Uterus (tissue), 3 donors: ENCODE measurements at regions not wholly inside any gene's neighbourhood (a gene's known extent, or its start where the extent isn't known, plus 50 kb on each side); places are given as distances from the start of the nearest gene placed in this dataset.

Source experiments
- DNase-seq, 2 donors: peaks; one replicate each; pipeline ENCODE4 v3.0.0-alpha.2; 2019 to 2020
- H3K27ac ChIP-seq, 2 donors: fragments of 200-600 bp; sonication (generic); 1 replicate in 1 of 2; 2 replicates in 1 of 2; pipeline ENCODE4 v1.5.1; 2016 to 2018
- H3K27me3 ChIP-seq, 2 donors: fragments of 200-600 bp; sonication (generic); one replicate each; pipeline ENCODE4 v1.5.1; 2018 to 2019; ENCODE audit warnings: control low read depth in 1 of 2
- H3K36me3 ChIP-seq, 2 donors: fragments of 200-600 bp; sonication (generic); one replicate each; pipeline ENCODE4 v1.5.1; 2019; ENCODE audit warnings: control low read depth in 1 of 2
- H3K4me1 ChIP-seq, 2 donors: fragments of 200-600 bp; sonication (generic); one replicate each; pipeline ENCODE4 v1.5.1; 2018 to 2019; ENCODE audit warnings: control low read depth in 1 of 2
- H3K4me3 ChIP-seq, 2 donors: fragments of 200-600 bp; sonication (generic); 1 replicate in 1 of 2; 2 replicates in 1 of 2; pipeline ENCODE4 v1.5.1; 2018 to 2019; ENCODE audit warnings: mild to moderate bottlenecking in 1 of 2
- H3K9me3 ChIP-seq, 2 donors: fragments of 200-600 bp; sonication (generic); one replicate each; pipeline ENCODE4 v1.5.1; 2019; ENCODE audit warnings: control low read depth in 1 of 2
- CTCF ChIP-seq, 4 experiments: fragments of 200-600 bp in 2 of 4; fragments of 450-650 bp in 2 of 4; sonication (generic) in 2 of 4; IDR thresholded peaks; one replicate each; pipeline ENCODE4 v1.5.1; 2016 to 2019; ENCODE audit warnings: antibody characterized with exemption in 4 of 4, mild to moderate bottlenecking in 2 of 4, moderate library complexity in 1 of 4
- POLR2A ChIP-seq, 2 donors: fragments of 450-650 bp; IDR thresholded peaks; one replicate each; pipeline ENCODE4 v1.6.1; 2016; ENCODE audit warnings: antibody characterized with exemption in 2 of 2, mild to moderate bottlenecking in 1 of 2, moderate library complexity in 1 of 2
- intact Hi-C: fragments of 100-400 bp; cut with DNase I; formaldehyde crosslinking; loops from one replicate; pipeline ENCODE4 v1.15.1; 2023; ENCODE audit warnings: low total_unique reads
- donor health status: DM: yes; HTN: yes; CAD: no.

GRCh38 chr9:107870221-107870620 is 380.7 kb upstream of the KLF4 start:
- no peak for DNase-seq
- Histone ChIP-seq H3K36me3 (no peaks in the 10 kb centered on the region), H3K27ac (no peak overlapping the region), H3K4me3 (no peak overlapping the region), H3K9me3 (no peaks in the 10 kb centered on the region), H3K27me3 (no peaks in the 10 kb centered on the region), H3K4me1 (no peaks in the 10 kb centered on the region)
- intact Hi-C loops, result no loop called here
- no peak for TF ChIP-seq POLR2A (IDR thresholded peaks at IDR 0.05)
- no peak for TF ChIP-seq CTCF (IDR thresholded peaks at IDR 0.05)

GRCh38 chr9:107869111-107869510 is 379.5 kb upstream of the KLF4 start:
- Histone ChIP-seq H3K4me3 (no peak overlapping the region), H3K4me1 (no peaks in the 10 kb centered on the region), H3K36me3 (no peaks in the 10 kb centered on the region), H3K27ac (no peak overlapping the region), H3K27me3 (no peaks in the 10 kb centered on the region), H3K9me3 (no peaks in the 10 kb centered on the region)
- intact Hi-C loops, result no loop called here
- no peak for TF ChIP-seq POLR2A (IDR thresholded peaks at IDR 0.05)
- no peak for TF ChIP-seq CTCF (IDR thresholded peaks at IDR 0.05)
- DNase-seq, result no peak

- intact Hi-C loops, result no loop called here
Measured at GRCh38 chr9:107868186-107868585, 378.6 kb upstream of the KLF4 start.

GRCh38 chr9:107867738-107868137 is 378.2 kb upstream of the KLF4 start:
- H3K36me3 ChIP-seq, result no peaks in the 10 kb centered on the region

More at GRCh38 chr9:107868186-107868585, 378.6 kb upstream of the KLF4 start:
- no peak for DNase-seq
- Histone ChIP-seq H3K27ac (no peak overlapping the region), H3K36me3 (no peaks in the 10 kb centered on the region), H3K4me3 (no peak overlapping the region), H3K27me3 (no peaks in the 10 kb centered on the region), H3K9me3 (no peaks in the 10 kb centered on the region), H3K4me1 (no peaks in the 10 kb centered on the region)
- TF ChIP-seq CTCF (IDR thresholded peaks at IDR 0.05) (no peak), POLR2A (IDR thresholded peaks at IDR 0.05) (no peak)

GRCh38 chr9:107866711-107867311 is 377.2 kb upstream of the KLF4 start:
- Histone ChIP-seq H3K36me3 (no peaks in the 10 kb centered on the region), H3K9me3 (no peaks in the 10 kb centered on the region), H3K27ac (no peak overlapping the region), H3K27me3 (no peaks in the 10 kb centered on the region), H3K4me3 (no peak overlapping the region), H3K4me1 (no peaks in the 10 kb centered on the region)
- intact Hi-C loops, result no loop called here
- DNase-seq, result no peak
- no peak for TF ChIP-seq POLR2A (IDR thresholded peaks at IDR 0.05)
- TF ChIP-seq CTCF (IDR thresholded peaks at IDR 0.05), result no peak

More at GRCh38 chr9:107867738-107868137, 378.2 kb upstream of the KLF4 start:
- no peak for TF ChIP-seq POLR2A (IDR thresholded peaks at IDR 0.05)
- no peak for TF ChIP-seq CTCF (IDR thresholded peaks at IDR 0.05)
- Histone ChIP-seq H3K9me3 (no peaks in the 10 kb centered on the region), H3K27ac (no peak overlapping the region), H3K27me3 (no peaks in the 10 kb centered on the region), H3K4me3 (no peak overlapping the region), H3K4me1 (no peaks in the 10 kb centered on the region)
- DNase-seq, result no peak
- intact Hi-C loops, result no loop called here
